GM12875 (cell line): ENCODE measurements at regions not wholly inside any gene's neighbourhood (a gene's known extent, or its start where the extent isn't known, plus 50 kb on each side); places are given as distances from the start of the nearest gene placed in this dataset.
"Not testable (repeated sequence)": the region's sequence is repeated elsewhere in the genome, so short reads cannot be mapped to it uniquely, and the experiment has no call there.

Source experiments
- H3K4me3 ChIP-seq: one replicate; pipeline ENCODE4 v1.5.1; 2011; ENCODE audit warnings: low read depth, low read length, control low read depth
- TF ChIP-seq, protein P1 (sequence below): IDR thresholded peaks from 2 replicates; pipeline ENCODE4 v1.5.1; 2011; ENCODE audit warnings: low read depth, mild to moderate bottlenecking, control low read depth, inconsistent platforms, low read length, moderate library complexity, borderline replicate concordance; ENCODE audit not compliant: insufficient read depth

DNA sequence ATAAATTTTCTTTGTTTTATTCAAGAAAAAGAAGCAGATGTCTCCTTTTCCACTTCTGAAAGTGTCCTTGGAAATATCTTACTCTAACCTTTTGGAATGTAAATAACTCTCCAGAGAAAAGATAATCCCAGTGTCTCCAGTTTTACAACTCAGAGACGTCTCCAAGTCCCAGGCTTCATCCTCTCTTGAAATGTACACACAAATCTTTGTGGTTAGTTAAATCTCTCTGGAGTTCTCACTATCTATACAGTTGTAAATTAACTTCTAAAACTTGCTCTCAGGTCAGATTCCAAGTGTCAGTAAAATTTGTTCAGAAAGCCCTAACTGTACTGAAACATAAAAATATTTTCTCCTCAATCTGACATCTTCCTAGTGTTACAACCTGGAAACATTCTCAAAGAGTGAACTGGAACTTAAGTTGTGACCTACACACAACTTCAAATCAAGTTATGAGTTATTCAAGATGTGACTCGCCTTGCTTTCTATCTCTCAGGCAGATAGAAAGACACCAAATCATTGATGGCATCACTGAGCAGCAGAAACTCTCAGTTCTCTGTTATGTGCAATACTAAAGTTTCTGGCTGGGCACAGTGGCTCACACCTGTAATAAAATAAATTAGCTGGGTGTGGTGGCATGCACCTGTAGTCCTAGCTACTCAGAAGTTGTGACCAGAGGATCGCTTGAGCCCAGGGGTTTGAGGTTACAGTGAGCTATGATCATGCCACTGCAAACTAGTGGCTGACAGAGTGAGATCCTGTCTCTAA lies 284.2 kb downstream of the RCHY1 start:
- TF ChIP-seq, protein P1, sequence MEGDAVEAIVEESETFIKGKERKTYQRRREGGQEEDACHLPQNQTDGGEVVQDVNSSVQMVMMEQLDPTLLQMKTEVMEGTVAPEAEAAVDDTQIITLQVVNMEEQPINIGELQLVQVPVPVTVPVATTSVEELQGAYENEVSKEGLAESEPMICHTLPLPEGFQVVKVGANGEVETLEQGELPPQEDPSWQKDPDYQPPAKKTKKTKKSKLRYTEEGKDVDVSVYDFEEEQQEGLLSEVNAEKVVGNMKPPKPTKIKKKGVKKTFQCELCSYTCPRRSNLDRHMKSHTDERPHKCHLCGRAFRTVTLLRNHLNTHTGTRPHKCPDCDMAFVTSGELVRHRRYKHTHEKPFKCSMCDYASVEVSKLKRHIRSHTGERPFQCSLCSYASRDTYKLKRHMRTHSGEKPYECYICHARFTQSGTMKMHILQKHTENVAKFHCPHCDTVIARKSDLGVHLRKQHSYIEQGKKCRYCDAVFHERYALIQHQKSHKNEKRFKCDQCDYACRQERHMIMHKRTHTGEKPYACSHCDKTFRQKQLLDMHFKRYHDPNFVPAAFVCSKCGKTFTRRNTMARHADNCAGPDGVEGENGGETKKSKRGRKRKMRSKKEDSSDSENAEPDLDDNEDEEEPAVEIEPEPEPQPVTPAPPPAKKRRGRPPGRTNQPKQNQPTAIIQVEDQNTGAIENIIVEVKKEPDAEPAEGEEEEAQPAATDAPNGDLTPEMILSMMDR, result no peak
- no peak overlapping the region for H3K4me3 ChIP-seq

DNA sequence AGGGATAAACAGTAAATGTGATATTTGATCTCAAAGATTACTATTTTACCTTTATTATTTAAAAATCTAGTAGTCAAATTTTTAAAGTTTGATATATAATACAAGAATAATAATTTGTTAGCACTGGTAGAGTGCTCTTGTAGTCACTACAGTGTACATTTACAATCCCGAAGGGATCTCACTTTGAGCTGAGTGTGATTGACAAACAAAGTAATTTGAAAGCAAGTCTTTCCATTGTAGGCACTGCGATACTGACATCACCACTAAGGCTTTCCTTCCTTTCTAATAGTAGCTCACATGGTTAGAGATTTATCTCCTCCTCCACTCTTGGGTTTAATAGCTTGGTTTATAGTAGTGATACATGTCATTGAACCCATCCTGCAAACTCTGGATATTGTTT lies 280.6 kb downstream of the PARM1 start:
- no peak overlapping the region for H3K4me3 ChIP-seq
- TF ChIP-seq, protein P1, result no peak

DNA sequence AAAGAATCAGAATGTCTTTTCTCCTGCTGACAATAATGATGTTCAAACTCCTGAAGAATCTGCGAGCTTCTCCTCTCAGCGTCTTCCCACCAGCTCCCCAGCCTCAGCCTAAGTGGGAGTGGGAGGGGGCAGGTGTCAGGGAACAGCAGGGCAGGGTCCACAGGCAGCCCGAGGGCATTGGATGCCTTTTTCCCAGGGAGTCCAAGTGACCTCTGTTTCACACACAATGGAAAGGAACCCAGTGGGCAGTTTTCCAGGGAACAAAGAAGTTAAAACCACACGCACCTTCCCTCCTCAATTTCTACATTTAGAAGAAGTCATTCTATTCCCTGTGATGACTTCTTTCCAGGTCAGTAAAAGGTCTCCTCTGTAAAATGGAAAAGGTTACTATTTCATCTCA lies 278.5 kb downstream of the PARM1 start:
- TF ChIP-seq, protein P1, result no peak
- H3K4me3 ChIP-seq, result no peak overlapping the region

DNA sequence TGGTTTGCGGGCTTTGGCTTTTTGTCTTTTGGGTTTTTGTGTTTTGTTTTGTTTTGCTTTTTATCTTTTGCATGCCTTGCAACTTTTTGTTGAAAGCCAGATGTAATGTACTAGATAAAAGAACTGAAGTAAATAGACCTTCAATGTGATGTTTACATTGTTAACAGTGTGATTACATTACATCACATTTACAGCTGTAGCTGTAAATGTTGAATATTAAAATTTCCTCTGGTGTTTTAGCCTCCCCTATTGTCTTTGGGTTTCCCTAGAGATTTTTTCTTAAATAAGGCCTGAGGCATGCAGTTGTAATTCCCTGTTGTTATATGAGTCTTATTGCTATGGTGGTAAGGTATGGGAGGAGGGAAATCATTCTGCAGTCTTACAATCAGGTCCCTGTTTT lies 275.0 kb downstream of the PARM1 start:
- no peak overlapping the region for H3K4me3 ChIP-seq
- TF ChIP-seq, protein P1, result no peak

DNA sequence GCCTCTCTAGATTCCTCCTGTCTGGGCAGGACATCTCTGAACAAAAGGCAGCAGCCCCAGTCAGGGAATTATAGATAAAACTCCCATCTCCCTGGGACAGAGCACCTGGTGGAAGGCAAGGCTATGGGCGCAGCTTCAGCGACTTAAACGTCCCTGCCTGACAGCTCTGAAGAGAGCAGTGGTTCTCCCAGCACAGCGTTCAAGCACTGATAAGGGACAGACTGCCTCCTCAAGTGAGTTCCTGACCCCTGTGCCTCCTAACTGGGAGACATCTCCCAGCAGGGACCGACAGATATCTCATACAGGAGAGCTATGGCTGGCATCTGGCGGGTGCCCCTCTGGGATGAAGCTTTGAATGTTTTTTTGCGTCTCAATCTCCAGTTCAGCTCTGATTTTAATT lies 262.2 kb downstream of the PARM1 start:
- H3K4me3 ChIP-seq, result no peak overlapping the region
- TF ChIP-seq, protein P1, result no peak

DNA sequence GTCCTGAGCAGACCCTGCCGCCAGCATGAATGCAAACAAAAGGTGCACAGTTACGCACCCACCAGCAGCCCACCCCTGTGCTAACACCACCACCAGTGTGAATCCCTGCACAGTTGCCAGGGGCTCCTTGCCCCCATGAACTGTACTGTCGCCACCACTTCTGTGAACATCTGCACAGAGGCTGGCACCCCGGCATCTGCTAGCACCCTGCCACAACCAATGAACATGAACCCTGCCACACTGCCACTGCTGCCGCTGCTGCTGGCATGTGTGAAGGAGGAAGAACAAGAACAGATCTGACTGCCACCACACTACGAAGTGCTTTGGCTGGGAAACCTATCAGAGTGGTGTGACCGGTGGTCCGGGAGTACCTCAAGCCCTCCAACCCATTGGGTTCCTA lies 261.3 kb downstream of the PARM1 start:
- TF ChIP-seq, protein P1, result no peak

DNA sequence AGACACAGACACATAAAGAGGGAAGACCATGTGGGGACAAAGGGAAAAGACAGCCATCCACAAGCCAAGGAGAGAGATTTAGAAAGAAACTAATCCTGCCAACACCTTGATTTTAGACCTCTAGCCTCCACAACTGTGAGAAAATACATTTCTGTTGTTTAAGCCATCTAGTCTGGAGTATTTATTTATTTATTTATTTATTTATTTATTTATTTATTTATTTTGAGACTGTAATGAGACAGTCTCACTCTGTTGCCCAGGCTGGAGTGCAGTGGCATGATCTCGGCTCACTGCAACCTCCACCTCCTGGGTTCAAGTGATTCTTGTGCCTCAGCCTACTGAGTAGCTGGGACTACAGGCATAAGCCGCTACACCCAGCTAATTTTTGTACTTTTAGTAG lies 259.3 kb downstream of the PARM1 start:
- not testable (repeated sequence) for H3K4me3 ChIP-seq

More for the DNA sequence above, 261.3 kb downstream of the PARM1 start:
- H3K4me3 ChIP-seq, result no peak overlapping the region
